GM18861 (cell line): ENCODE measurements at regions not wholly inside any gene's neighbourhood (a gene's known extent, or its start where the extent isn't known, plus 50 kb on each side); places are given as distances from the start of the nearest gene placed in this dataset.
"Not testable (repeated sequence)": the region's sequence is repeated elsewhere in the genome, so short reads cannot be mapped to it uniquely, and the experiment has no call there.

Source experiments
- ATAC-seq: cut with Tn5 transposase; IDR thresholded peaks from one replicate; pipeline ENCODE4 v1.9.1; 2021; ENCODE audit not compliant: unreplicated experiment

GRCh38 chr6:6863970-6864639 lies 243.7 kb upstream of the RREB1 start:
- ATAC-seq, result no peak

GRCh38 chr6:6865611-6866010 lies 242.2 kb upstream of the RREB1 start:
- ATAC-seq, result no peak

- ATAC-seq, result no peak
Measured at GRCh38 chr6:6866656-6867403, 240.9 kb upstream of the RREB1 start.

GRCh38 chr6:6867404-6867799 lies 240.4 kb upstream of the RREB1 start:
- ATAC-seq, result no peak

- ATAC-seq, result no peak
Measured at GRCh38 chr6:6869094-6869493, 238.7 kb upstream of the RREB1 start.

- ATAC-seq, result no peak
Measured at GRCh38 chr6:6870921-6871320, 236.8 kb upstream of the RREB1 start.

GRCh38 chr6:6872459-6873344 lies 235.1 kb upstream of the RREB1 start:
- no peak for ATAC-seq

- no peak for ATAC-seq
Measured at GRCh38 chr6:6873778-6874177, 234.0 kb upstream of the RREB1 start.

GRCh38 chr6:6875818-6876470 lies 231.8 kb upstream of the RREB1 start:
- ATAC-seq, result no peak

GRCh38 chr6:6877792-6878191 lies 230.0 kb upstream of the RREB1 start:
- ATAC-seq, result not testable (repeated sequence)

- no peak for ATAC-seq
Measured at GRCh38 chr6:6878887-6879585, 228.7 kb upstream of the RREB1 start.

GRCh38 chr6:6879586-6879974 lies 228.2 kb upstream of the RREB1 start:
- ATAC-seq, result not testable (repeated sequence)

GRCh38 chr6:6880745-6881437 lies 226.9 kb upstream of the RREB1 start:
- ATAC-seq, result no peak

GRCh38 chr6:6881438-6882225 lies 226.1 kb upstream of the RREB1 start:
- no peak for ATAC-seq

- ATAC-seq, result no peak
Measured at GRCh38 chr6:6882592-6882991, 225.2 kb upstream of the RREB1 start.

- no peak for ATAC-seq
Measured at GRCh38 chr6:6883011-6883410, 224.8 kb upstream of the RREB1 start.

GRCh38 chr6:6884193-6884627 lies 223.6 kb upstream of the RREB1 start:
- no peak for ATAC-seq

GRCh38 chr6:6884916-6885315 lies 222.8 kb upstream of the RREB1 start:
- no peak for ATAC-seq

- no peak for ATAC-seq
Measured at GRCh38 chr6:6885521-6886170, 222.1 kb upstream of the RREB1 start.
